ENCODE measurements at regions not wholly inside any gene's neighbourhood (a gene's known extent, or its start where the extent isn't known, plus 50 kb on each side); places are given as distances from the start of the nearest gene placed in this dataset.

DNA sequence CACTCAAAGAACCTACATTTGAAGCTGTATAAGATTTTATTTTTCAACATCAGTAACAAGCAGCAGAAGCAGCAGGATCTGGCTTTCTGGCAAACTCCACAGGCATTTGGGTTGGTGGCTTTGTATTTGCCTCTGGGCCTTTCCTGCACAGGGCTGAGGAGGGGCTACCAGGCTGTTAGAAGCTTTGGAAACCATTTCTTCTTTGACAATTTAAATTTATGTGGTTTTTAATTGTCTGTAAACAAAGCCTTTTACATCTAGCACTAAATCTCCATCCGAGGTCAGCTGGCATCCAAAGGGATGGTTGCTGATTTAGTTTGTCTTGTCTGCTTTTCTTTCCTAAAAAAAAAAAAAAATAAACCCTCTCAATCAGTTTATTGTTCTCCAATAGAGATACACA lies 127.5 kb upstream of the OBI1 start:
- Histone ChIP-seq H3F3A (replicated peaks; ENCODE audit: insufficient read depth) (no peaks in the 10 kb centered on the region), H3K9me3 (no peaks in the 10 kb centered on the region), H3K79me2 (ENCODE audit: insufficient read depth) (no peaks in the 10 kb centered on the region), H3K4me1 (ENCODE audit: control insufficient read depth in 1 of 2, insufficient read depth in 2 of 2, low read depth in 1 of 2, low read length in 1 of 2) (no peaks in the 10 kb centered on the region; a peak in 2 of 4 replicates), H3K4me3 (ENCODE audit: low read depth in 2 of 2, low read length in 1 of 2) (no peak overlapping the region), H3K36me3 (replicated peaks in 1 of 2; ENCODE audit: control insufficient read depth in 1 of 2, insufficient read depth in 2 of 2, low read length in 1 of 2) (no peaks in the 10 kb centered on the region), H3K9me2 (no peaks in the 10 kb centered on the region), H4K20me1 (ENCODE audit: insufficient read depth) (no peaks in the 10 kb centered on the region), H3K4me2 (no peak overlapping the region), H3K27ac (ENCODE audit: low read depth in 2 of 2, low read length in 1 of 2) (no peak overlapping the region), H3K27me3 (ENCODE audit: insufficient read depth) (no peaks in the 10 kb centered on the region), H3K9ac (no peak overlapping the region), H2AFZ (ENCODE audit: low read depth) (0 out of 2 replicates have a peak overlapping the region, but pooled peaks have one; percentile 22)
- CTCF ChIA-PET = no interaction called here
- TF ChIP-seq GATA2 (CRISPR knock-in tag; IDR thresholded peaks at IDR 0.05) = no peak
- no peak for TF ChIP-seq MXI1 (IDR thresholded peaks at IDR 0.05; ENCODE audit: low read depth, low read length)
- TF ChIP-seq YY1 (IDR thresholded peaks at IDR 0.05; ENCODE audit: low read depth) = no peak
- TF ChIP-seq FOXJ3 (CRISPR knock-in tag; IDR thresholded peaks at IDR 0.05) = no peak
- TF ChIP-seq, protein P1, sequence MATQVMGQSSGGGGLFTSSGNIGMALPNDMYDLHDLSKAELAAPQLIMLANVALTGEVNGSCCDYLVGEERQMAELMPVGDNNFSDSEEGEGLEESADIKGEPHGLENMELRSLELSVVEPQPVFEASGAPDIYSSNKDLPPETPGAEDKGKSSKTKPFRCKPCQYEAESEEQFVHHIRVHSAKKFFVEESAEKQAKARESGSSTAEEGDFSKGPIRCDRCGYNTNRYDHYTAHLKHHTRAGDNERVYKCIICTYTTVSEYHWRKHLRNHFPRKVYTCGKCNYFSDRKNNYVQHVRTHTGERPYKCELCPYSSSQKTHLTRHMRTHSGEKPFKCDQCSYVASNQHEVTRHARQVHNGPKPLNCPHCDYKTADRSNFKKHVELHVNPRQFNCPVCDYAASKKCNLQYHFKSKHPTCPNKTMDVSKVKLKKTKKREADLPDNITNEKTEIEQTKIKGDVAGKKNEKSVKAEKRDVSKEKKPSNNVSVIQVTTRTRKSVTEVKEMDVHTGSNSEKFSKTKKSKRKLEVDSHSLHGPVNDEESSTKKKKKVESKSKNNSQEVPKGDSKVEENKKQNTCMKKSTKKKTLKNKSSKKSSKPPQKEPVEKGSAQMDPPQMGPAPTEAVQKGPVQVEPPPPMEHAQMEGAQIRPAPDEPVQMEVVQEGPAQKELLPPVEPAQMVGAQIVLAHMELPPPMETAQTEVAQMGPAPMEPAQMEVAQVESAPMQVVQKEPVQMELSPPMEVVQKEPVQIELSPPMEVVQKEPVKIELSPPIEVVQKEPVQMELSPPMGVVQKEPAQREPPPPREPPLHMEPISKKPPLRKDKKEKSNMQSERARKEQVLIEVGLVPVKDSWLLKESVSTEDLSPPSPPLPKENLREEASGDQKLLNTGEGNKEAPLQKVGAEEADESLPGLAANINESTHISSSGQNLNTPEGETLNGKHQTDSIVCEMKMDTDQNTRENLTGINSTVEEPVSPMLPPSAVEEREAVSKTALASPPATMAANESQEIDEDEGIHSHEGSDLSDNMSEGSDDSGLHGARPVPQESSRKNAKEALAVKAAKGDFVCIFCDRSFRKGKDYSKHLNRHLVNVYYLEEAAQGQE (IDR thresholded peaks at IDR 0.05; ENCODE audit: low read depth, low read length) = no peak
- no peak for TF ChIP-seq FOSL2 (IDR thresholded peaks at IDR 0.05; ENCODE audit: borderline replicate concordance, low read depth)
- TF ChIP-seq, protein P2, sequence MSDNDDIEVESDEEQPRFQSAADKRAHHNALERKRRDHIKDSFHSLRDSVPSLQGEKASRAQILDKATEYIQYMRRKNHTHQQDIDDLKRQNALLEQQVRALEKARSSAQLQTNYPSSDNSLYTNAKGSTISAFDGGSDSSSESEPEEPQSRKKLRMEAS (IDR thresholded peaks at IDR 0.05; ENCODE audit: low read depth) = no peak
- TF ChIP-seq TEAD4 (IDR thresholded peaks at IDR 0.05; ENCODE audit: borderline replicate concordance, insufficient read depth) = no peak
- TF ChIP-seq RAD21 (IDR thresholded peaks at IDR 0.05; ENCODE audit: low read length) = no peak
- 7% methylated on average over 1 of the region's 1 CpG for WGBS (ENCODE audit: low lambda C conversion rate)
- POLR2A ChIA-PET = no interaction called here
- DNase-seq = no peak

DNA sequence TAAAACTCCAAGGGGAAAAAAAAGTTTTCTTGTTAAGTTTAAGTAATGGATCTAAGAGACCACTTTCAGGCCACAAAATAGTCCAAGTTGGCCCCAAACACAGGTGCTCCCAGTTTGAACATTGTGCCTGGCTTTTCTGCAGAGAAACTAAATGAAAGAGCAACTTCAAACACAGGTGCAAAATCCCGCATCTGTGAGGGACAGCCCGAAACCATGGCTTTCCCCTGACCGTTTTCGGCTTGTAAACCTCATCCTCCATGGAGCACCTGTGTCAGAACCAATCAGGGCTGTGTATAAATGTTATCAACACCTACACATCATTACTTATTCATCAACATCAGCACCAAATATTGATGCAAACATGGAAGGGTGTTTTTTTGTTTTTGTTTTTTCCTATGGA lies 126.8 kb upstream of the OBI1 start:
- no peak overlapping the region for H3K4me3 ChIP-seq (ENCODE audit: low read depth in 2 of 2, low read length in 1 of 2)
- H3K79me2 ChIP-seq (ENCODE audit: insufficient read depth) = no peaks in the 10 kb centered on the region

More for the DNA sequence above, 126.8 kb upstream of the OBI1 start:
- no peak overlapping the region for H3K4me2 ChIP-seq
- no peaks in the 10 kb centered on the region for H3F3A ChIP-seq (replicated peaks; ENCODE audit: insufficient read depth)
- no peaks in the 10 kb centered on the region; a peak in 2 of 4 replicates for H3K4me1 ChIP-seq (ENCODE audit: control insufficient read depth in 1 of 2, insufficient read depth in 2 of 2, low read depth in 1 of 2, low read length in 1 of 2)
- no peaks in the 10 kb centered on the region for H3K9me2 ChIP-seq
- H3K9me3 ChIP-seq = no peaks in the 10 kb centered on the region
- TF ChIP-seq EZH2phosphoT487 (IDR thresholded peaks at IDR 0.05; ENCODE audit: borderline replicate concordance, low read depth) (no peak), RFX5 (IDR thresholded peaks at IDR 0.05; ENCODE audit: low read length) (no peak), FOXJ3 (CRISPR knock-in tag; IDR thresholded peaks at IDR 0.05) (no peak), JUND (IDR thresholded peaks at IDR 0.05) (no peak), RCOR1 (IDR thresholded peaks at IDR 0.05; ENCODE audit: low read length) (no peak), MXI1 (IDR thresholded peaks at IDR 0.05; ENCODE audit: low read depth, low read length) (no peak), FOSL2 (IDR thresholded peaks at IDR 0.05; ENCODE audit: borderline replicate concordance, low read depth) (no peak), MEF2A (IDR thresholded peaks at IDR 0.05; ENCODE audit: borderline replicate concordance, low read depth) (no peak)
- TF ChIP-seq, protein P3, sequence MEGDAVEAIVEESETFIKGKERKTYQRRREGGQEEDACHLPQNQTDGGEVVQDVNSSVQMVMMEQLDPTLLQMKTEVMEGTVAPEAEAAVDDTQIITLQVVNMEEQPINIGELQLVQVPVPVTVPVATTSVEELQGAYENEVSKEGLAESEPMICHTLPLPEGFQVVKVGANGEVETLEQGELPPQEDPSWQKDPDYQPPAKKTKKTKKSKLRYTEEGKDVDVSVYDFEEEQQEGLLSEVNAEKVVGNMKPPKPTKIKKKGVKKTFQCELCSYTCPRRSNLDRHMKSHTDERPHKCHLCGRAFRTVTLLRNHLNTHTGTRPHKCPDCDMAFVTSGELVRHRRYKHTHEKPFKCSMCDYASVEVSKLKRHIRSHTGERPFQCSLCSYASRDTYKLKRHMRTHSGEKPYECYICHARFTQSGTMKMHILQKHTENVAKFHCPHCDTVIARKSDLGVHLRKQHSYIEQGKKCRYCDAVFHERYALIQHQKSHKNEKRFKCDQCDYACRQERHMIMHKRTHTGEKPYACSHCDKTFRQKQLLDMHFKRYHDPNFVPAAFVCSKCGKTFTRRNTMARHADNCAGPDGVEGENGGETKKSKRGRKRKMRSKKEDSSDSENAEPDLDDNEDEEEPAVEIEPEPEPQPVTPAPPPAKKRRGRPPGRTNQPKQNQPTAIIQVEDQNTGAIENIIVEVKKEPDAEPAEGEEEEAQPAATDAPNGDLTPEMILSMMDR (IDR thresholded peaks at IDR 0.05) = no peak
- TF ChIP-seq, protein P4, sequence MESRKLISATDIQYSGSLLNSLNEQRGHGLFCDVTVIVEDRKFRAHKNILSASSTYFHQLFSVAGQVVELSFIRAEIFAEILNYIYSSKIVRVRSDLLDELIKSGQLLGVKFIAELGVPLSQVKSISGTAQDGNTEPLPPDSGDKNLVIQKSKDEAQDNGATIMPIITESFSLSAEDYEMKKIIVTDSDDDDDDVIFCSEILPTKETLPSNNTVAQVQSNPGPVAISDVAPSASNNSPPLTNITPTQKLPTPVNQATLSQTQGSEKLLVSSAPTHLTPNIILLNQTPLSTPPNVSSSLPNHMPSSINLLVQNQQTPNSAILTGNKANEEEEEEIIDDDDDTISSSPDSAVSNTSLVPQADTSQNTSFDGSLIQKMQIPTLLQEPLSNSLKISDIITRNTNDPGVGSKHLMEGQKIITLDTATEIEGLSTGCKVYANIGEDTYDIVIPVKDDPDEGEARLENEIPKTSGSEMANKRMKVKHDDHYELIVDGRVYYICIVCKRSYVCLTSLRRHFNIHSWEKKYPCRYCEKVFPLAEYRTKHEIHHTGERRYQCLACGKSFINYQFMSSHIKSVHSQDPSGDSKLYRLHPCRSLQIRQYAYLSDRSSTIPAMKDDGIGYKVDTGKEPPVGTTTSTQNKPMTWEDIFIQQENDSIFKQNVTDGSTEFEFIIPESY (IDR thresholded peaks at IDR 0.05; ENCODE audit: borderline replicate concordance, low read depth) = no peak
- TF ChIP-seq, protein P5, sequence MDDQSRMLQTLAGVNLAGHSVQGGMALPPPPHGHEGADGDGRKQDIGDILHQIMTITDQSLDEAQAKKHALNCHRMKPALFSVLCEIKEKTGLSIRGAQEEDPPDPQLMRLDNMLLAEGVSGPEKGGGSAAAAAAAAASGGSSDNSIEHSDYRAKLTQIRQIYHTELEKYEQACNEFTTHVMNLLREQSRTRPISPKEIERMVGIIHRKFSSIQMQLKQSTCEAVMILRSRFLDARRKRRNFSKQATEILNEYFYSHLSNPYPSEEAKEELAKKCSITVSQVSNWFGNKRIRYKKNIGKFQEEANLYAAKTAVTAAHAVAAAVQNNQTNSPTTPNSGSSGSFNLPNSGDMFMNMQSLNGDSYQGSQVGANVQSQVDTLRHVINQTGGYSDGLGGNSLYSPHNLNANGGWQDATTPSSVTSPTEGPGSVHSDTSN (IDR thresholded peaks at IDR 0.05) = no peak
- TF ChIP-seq, protein P6, sequence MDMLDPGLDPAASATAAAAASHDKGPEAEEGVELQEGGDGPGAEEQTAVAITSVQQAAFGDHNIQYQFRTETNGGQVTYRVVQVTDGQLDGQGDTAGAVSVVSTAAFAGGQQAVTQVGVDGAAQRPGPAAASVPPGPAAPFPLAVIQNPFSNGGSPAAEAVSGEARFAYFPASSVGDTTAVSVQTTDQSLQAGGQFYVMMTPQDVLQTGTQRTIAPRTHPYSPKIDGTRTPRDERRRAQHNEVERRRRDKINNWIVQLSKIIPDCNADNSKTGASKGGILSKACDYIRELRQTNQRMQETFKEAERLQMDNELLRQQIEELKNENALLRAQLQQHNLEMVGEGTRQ (IDR thresholded peaks at IDR 0.05; ENCODE audit: borderline replicate concordance, low read depth, low read length) = no peak
- H3K27me3 ChIP-seq (ENCODE audit: insufficient read depth) = no peaks in the 10 kb centered on the region
- 62% methylated on average over 4 of the region's 4 CpGs for WGBS (ENCODE audit: low lambda C conversion rate)
- no peaks in the 10 kb centered on the region for H4K20me1 ChIP-seq (ENCODE audit: insufficient read depth)
- DNase-seq = no peak
- POLR2A ChIA-PET = no interaction called here
- no peak overlapping the region for H3K9ac ChIP-seq
- H3K27ac ChIP-seq (ENCODE audit: low read depth in 2 of 2, low read length in 1 of 2) = no peak overlapping the region
- H2AFZ ChIP-seq (ENCODE audit: low read depth) = no peak overlapping the region
- H3K36me3 ChIP-seq (replicated peaks in 1 of 2; ENCODE audit: control insufficient read depth in 1 of 2, insufficient read depth in 2 of 2, low read length in 1 of 2) = no peaks in the 10 kb centered on the region
- CTCF ChIA-PET = no interaction called here

Data from SK-N-SH (cell line).